ENCODE measurements at regions not wholly inside any gene's neighbourhood (a gene's known extent, or its start where the extent isn't known, plus 50 kb on each side); places are given as distances from the start of the nearest gene placed in this dataset.

DNA sequence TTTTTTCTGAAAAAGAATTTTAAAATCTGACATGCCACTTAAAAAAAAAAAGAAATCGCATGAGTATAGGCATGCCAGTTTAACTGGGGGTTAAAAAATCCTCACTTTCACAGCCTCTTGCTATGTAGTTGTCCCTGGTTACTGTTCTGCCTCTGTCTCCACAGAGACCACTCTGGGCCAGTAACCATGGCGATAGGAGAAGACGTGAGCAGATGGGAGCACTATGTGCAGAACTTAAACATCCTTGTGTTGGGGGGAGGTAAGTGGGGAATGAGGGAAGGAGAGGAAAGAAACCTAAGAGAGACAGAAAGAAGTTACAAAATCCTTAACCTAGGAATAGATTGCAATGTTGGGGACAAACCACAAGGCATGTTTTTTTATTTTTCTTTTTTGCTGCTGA is 75.9 kb upstream of the CYRIA start:
- TF ChIP-seq, protein P1, sequence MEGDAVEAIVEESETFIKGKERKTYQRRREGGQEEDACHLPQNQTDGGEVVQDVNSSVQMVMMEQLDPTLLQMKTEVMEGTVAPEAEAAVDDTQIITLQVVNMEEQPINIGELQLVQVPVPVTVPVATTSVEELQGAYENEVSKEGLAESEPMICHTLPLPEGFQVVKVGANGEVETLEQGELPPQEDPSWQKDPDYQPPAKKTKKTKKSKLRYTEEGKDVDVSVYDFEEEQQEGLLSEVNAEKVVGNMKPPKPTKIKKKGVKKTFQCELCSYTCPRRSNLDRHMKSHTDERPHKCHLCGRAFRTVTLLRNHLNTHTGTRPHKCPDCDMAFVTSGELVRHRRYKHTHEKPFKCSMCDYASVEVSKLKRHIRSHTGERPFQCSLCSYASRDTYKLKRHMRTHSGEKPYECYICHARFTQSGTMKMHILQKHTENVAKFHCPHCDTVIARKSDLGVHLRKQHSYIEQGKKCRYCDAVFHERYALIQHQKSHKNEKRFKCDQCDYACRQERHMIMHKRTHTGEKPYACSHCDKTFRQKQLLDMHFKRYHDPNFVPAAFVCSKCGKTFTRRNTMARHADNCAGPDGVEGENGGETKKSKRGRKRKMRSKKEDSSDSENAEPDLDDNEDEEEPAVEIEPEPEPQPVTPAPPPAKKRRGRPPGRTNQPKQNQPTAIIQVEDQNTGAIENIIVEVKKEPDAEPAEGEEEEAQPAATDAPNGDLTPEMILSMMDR (IDR thresholded peaks at IDR 0.05; ENCODE audit: low read length) = no peak
- no peak for TF ChIP-seq EZH2 (optimal IDR thresholded peaks at IDR 0.05; ENCODE audit: low read depth, low read length)
- no peak for TF ChIP-seq EZH2phosphoT487 (IDR thresholded peaks at IDR 0.05; ENCODE audit: low read length)
